GM18858 (cell line): ENCODE measurements at regions not wholly inside any gene's neighbourhood (a gene's known extent, or its start where the extent isn't known, plus 50 kb on each side); places are given as distances from the start of the nearest gene placed in this dataset.
"Not testable (repeated sequence)": the region's sequence is repeated elsewhere in the genome, so short reads cannot be mapped to it uniquely, and the experiment has no call there.

ENCODE experiments used
- ATAC-seq: cut with Tn5 transposase; IDR thresholded peaks from one replicate; pipeline ENCODE4 v1.9.1; 2021; ENCODE audit not compliant: unreplicated experiment

- not testable (repeated sequence) for ATAC-seq
Observed at GRCh38 chr7:6988608-6989007, 162.5 kb upstream of the CCZ1B start.

- ATAC-seq: not testable (repeated sequence)
Observed at GRCh38 chr7:6989968-6990367, 163.9 kb upstream of the CCZ1B start.

GRCh38 chr7:6990426-6991152 is 164.5 kb upstream of the CCZ1B start:
- not testable (repeated sequence) for ATAC-seq

GRCh38 chr7:6991169-6991611 is 165.1 kb upstream of the CCZ1B start:
- ATAC-seq: not testable (repeated sequence)

- not testable (repeated sequence) for ATAC-seq
Observed at GRCh38 chr7:6991686-6992085, 165.6 kb upstream of the CCZ1B start.

- not testable (repeated sequence) for ATAC-seq
Observed at GRCh38 chr7:6992133-6992532, 166.1 kb upstream of the CCZ1B start.

GRCh38 chr7:6995026-6995425 is 169.0 kb upstream of the CCZ1B start:
- ATAC-seq: not testable (repeated sequence)

GRCh38 chr7:6995493-6996289 is 169.6 kb upstream of the CCZ1B start:
- ATAC-seq: not testable (repeated sequence)

- ATAC-seq: not testable (repeated sequence)
Observed at GRCh38 chr7:6999067-6999666, 173.1 kb upstream of the CCZ1B start.

- ATAC-seq: no peak
Observed at GRCh38 chr7:7002418-7003062, 176.5 kb upstream of the CCZ1B start.

GRCh38 chr7:7005303-7005702 is 177.0 kb upstream of the C1GALT1 start:
- ATAC-seq: no peak

- ATAC-seq: not testable (repeated sequence)
Observed at GRCh38 chr7:7005949-7006348, 176.4 kb upstream of the C1GALT1 start.

- ATAC-seq: not testable (repeated sequence)
Observed at GRCh38 chr7:7011241-7011640, 171.1 kb upstream of the C1GALT1 start.

- ATAC-seq: not testable (repeated sequence)
Observed at GRCh38 chr7:7011751-7012150, 170.6 kb upstream of the C1GALT1 start.

- no peak for ATAC-seq
Observed at GRCh38 chr7:7014827-7015595, 167.3 kb upstream of the C1GALT1 start.

GRCh38 chr7:7017707-7018280 is 164.6 kb upstream of the C1GALT1 start:
- no peak for ATAC-seq

- no peak for ATAC-seq
Observed at GRCh38 chr7:7018290-7018689, 164.1 kb upstream of the C1GALT1 start.

GRCh38 chr7:7032221-7032620 is 150.1 kb upstream of the C1GALT1 start:
- ATAC-seq: no peak

- ATAC-seq: no peak
Observed at GRCh38 chr7:7035851-7036250, 146.5 kb upstream of the C1GALT1 start.

GRCh38 chr7:7042286-7042893 is 140.0 kb upstream of the C1GALT1 start:
- ATAC-seq: not testable (repeated sequence)
